ENCODE measurements at regions not wholly inside any gene's neighbourhood (a gene's known extent, or its start where the extent isn't known, plus 50 kb on each side); places are given as distances from the start of the nearest gene placed in this dataset.

DNA sequence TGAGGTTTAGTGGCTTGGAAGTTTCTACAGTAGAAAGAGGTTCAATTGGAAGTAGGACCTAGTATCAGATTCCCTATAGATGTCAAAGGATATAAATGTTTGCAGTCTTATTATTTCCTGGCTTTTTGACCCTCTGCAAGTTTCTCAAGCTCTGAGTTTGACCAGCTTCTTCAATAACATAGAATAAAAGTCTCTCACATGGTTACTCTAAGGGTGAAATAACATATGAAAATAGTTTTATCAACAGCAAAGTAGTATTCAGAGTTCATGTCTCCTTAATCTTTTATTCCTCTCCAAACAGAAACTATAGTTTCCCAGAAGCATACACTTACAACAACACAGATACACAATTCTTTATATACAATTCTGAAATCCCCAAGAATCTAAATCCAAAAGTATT lies 132.9 kb upstream of the RND3 start:
- TF ChIP-seq, protein P1, sequence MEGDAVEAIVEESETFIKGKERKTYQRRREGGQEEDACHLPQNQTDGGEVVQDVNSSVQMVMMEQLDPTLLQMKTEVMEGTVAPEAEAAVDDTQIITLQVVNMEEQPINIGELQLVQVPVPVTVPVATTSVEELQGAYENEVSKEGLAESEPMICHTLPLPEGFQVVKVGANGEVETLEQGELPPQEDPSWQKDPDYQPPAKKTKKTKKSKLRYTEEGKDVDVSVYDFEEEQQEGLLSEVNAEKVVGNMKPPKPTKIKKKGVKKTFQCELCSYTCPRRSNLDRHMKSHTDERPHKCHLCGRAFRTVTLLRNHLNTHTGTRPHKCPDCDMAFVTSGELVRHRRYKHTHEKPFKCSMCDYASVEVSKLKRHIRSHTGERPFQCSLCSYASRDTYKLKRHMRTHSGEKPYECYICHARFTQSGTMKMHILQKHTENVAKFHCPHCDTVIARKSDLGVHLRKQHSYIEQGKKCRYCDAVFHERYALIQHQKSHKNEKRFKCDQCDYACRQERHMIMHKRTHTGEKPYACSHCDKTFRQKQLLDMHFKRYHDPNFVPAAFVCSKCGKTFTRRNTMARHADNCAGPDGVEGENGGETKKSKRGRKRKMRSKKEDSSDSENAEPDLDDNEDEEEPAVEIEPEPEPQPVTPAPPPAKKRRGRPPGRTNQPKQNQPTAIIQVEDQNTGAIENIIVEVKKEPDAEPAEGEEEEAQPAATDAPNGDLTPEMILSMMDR (IDR thresholded peaks at IDR 0.05; ENCODE audit: low read depth, low read length), result no peak
- no peak for TF ChIP-seq EZH2phosphoT487 (IDR thresholded peaks at IDR 0.05; ENCODE audit: low read depth)
- peaks cover 12% of the 10 kb centered on the region for H3K4me1 ChIP-seq (ENCODE audit: low read length)

DNA sequence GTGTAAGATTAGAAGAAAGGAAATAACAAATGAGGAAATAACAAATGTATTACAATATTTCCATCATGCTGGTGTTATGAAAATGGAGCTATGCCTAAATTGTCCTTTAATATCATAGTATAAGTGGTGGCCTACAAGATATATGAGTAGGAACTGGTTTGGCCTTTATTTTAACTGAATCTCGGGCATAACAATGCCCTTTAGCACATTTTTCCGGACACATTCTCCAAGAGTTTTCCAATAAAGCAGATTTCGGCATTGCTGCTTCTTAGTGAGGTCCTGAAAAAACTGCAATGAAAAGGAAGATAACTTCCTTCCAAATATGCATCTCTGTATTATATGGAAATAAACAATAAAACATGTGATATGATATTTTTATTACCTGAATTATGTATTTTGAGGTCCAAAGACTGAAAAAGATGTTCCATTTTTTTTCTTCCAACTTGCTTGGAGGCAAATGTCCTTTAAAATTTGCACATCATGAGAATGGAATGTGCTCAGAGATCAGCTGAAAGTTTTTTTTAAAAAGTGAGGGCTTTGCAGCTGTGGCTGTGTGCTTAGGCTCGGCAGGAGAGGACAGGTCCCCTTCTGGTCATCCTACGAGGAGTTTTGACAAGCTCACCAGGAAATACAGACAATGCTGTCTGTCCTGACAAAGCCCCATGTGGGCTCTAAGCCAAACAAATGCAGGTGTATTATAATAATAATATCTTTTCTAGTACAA lies 132.3 kb upstream of the RND3 start:
- Histone ChIP-seq H3K79me2 (ENCODE audit: low read length) (no peaks in the 10 kb centered on the region), H3K9ac (ENCODE audit: low read length) (no peak overlapping the region), H3K4me1 (ENCODE audit: low read length) (peaks cover 12% of the 10 kb centered on the region), H3K27me3 (ENCODE audit: low read depth, low read length) (no peaks in the 10 kb centered on the region), H3K4me2 (ENCODE audit: low read length) (no peak overlapping the region), H3K9me3 (ENCODE audit: insufficient read depth, low read length) (no peaks in the 10 kb centered on the region), H3K36me3 (replicated peaks; ENCODE audit: low read depth, low read length) (no peaks in the 10 kb centered on the region), H3K27ac (ENCODE audit: low read length) (no peak overlapping the region), H2AFZ (ENCODE audit: low read depth, low read length) (no peak overlapping the region), H4K20me1 (ENCODE audit: insufficient read depth, low read length) (no peaks in the 10 kb centered on the region), H3K4me3 (ENCODE audit: low read length) (no peak overlapping the region)
- TF ChIP-seq, protein P1 (IDR thresholded peaks at IDR 0.05; ENCODE audit: low read depth, low read length), result no peak
- no peak for TF ChIP-seq EZH2phosphoT487 (IDR thresholded peaks at IDR 0.05; ENCODE audit: low read depth)

More for the DNA sequence above, 132.9 kb upstream of the RND3 start:
- H3K36me3 ChIP-seq (replicated peaks; ENCODE audit: low read depth, low read length), result no peaks in the 10 kb centered on the region
- H3K79me2 ChIP-seq (ENCODE audit: low read length), result no peaks in the 10 kb centered on the region
- no peaks in the 10 kb centered on the region for H3K9me3 ChIP-seq (ENCODE audit: insufficient read depth, low read length)
- no peaks in the 10 kb centered on the region for H4K20me1 ChIP-seq (ENCODE audit: insufficient read depth, low read length)
- H3K27me3 ChIP-seq (ENCODE audit: low read depth, low read length), result no peaks in the 10 kb centered on the region
- H3K9ac ChIP-seq (ENCODE audit: low read length), result no peak overlapping the region
- H2AFZ ChIP-seq (ENCODE audit: low read depth, low read length), result no peak overlapping the region
- H3K27ac ChIP-seq (ENCODE audit: low read length), result no peak overlapping the region
- no peak overlapping the region for H3K4me3 ChIP-seq (ENCODE audit: low read length)
- H3K4me2 ChIP-seq (ENCODE audit: low read length), result no peak overlapping the region

DNA sequence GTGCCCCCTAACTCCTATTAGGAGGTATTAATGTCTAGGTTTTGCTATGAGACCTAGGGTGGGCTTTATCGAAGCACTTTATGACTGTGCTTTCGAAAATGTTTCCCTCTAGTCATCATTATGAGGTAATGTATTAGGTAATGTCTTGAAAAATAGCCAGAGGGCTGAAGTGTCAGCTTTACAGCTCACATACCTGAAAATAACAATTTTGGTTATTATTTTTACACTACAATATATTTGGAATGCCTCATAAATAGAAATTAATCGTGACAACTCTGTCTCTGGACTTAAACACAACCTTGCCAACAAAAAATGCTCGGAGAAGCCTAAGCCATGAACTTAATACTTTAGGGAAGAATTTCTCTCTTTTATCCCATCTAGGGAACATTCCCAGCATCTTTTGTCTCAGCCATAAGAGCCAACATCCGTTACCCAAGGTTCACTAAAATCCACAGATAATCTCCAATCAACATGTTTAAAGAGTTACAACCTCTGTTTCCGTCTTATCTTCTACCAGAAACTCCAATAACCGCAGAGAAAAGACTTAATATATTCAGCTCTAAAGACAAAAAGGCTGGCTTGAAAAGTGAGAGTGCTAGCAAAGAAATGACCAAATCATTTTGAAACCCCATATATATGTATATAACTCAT lies 130.9 kb upstream of the RND3 start:
- Histone ChIP-seq H2AFZ (ENCODE audit: low read depth, low read length) (no peak overlapping the region), H3K9me3 (ENCODE audit: insufficient read depth, low read length) (no peaks in the 10 kb centered on the region), H3K79me2 (ENCODE audit: low read length) (no peaks in the 10 kb centered on the region), H3K27ac (ENCODE audit: low read length) (no peak overlapping the region), H3K4me2 (ENCODE audit: low read length) (no peak overlapping the region), H4K20me1 (ENCODE audit: insufficient read depth, low read length) (no peaks in the 10 kb centered on the region), H3K4me3 (ENCODE audit: low read length) (no peak overlapping the region), H3K27me3 (ENCODE audit: low read depth, low read length) (no peaks in the 10 kb centered on the region), H3K9ac (ENCODE audit: low read length) (no peak overlapping the region), H3K4me1 (ENCODE audit: low read length) (no peaks in the 10 kb centered on the region), H3K36me3 (replicated peaks; ENCODE audit: low read depth, low read length) (no peaks in the 10 kb centered on the region)
- TF ChIP-seq EZH2phosphoT487 (IDR thresholded peaks at IDR 0.05; ENCODE audit: low read depth), result no peak
- TF ChIP-seq, protein P1 (IDR thresholded peaks at IDR 0.05; ENCODE audit: low read depth, low read length), result no peak

DNA sequence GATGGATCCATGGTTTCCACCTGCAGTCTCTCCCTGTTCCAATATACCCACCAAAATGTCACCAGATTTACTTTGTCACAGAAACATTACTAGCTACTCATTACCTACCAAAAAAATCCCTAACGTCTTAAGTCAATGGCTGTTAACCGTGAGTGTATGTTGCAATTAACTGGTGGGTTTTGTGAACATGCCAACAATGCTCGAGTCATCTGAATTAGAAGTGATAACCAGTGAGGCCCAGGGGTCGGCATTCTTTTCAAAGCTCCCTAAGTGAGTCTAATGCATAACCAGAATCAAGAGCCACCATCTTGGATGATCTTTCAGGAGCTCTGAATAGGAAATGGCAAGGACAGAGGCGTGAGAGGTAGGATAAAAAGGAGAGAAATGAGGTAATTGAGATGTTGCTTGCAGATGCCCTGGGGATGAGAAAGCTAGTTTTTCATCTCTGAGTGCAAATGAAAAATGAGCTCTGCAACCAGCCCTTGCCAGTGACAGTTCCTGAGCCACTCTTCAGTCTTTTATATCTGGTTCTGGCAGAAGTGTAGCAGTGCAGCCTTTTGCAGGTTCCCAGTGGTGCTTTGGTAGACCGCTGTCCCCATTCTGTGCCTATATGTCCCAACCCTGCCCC lies 130.0 kb upstream of the RND3 start:
- no peaks in the 10 kb centered on the region for H4K20me1 ChIP-seq (ENCODE audit: insufficient read depth, low read length)
- H3K9me3 ChIP-seq (ENCODE audit: insufficient read depth, low read length), result no peaks in the 10 kb centered on the region
- TF ChIP-seq, protein P1 (IDR thresholded peaks at IDR 0.05; ENCODE audit: low read depth, low read length), result no peak
- no peak for TF ChIP-seq EZH2phosphoT487 (IDR thresholded peaks at IDR 0.05; ENCODE audit: low read depth)
- no peak overlapping the region for H3K4me2 ChIP-seq (ENCODE audit: low read length)
- H3K79me2 ChIP-seq (ENCODE audit: low read length), result no peaks in the 10 kb centered on the region
- H3K27ac ChIP-seq (ENCODE audit: low read length), result no peak overlapping the region
- no peak overlapping the region for H2AFZ ChIP-seq (ENCODE audit: low read depth, low read length)
- no peak overlapping the region for H3K4me3 ChIP-seq (ENCODE audit: low read length)
- no peaks in the 10 kb centered on the region for H3K27me3 ChIP-seq (ENCODE audit: low read depth, low read length)
- H3K4me1 ChIP-seq (ENCODE audit: low read length), result no peaks in the 10 kb centered on the region
- no peak overlapping the region for H3K9ac ChIP-seq (ENCODE audit: low read length)
- no peaks in the 10 kb centered on the region for H3K36me3 ChIP-seq (replicated peaks; ENCODE audit: low read depth, low read length)

Data from OCI-LY3 (cell line).